HG03025 (cell line): ENCODE measurements at regions not wholly inside any gene's neighbourhood (a gene's known extent, or its start where the extent isn't known, plus 50 kb on each side); places are given as distances from the start of the nearest gene placed in this dataset.

Experiments
- ATAC-seq: cut with Tn5 transposase; IDR thresholded peaks from one replicate; pipeline ENCODE4 v1.9.1; 2021; ENCODE audit warnings: mild to moderate bottlenecking, moderate library complexity; ENCODE audit not compliant: unreplicated experiment, low FRiP score

GRCh38 chr5:98997000-98997399, 68.2 kb upstream of the CHD1 start:
- ATAC-seq, result no peak

GRCh38 chr5:98994611-98995010, 65.8 kb upstream of the CHD1 start:
- no peak for ATAC-seq

GRCh38 chr5:98993512-98993911, 64.7 kb upstream of the CHD1 start:
- ATAC-seq, result peak; percentile 55

GRCh38 chr5:98992552-98992951, 63.7 kb upstream of the CHD1 start:
- ATAC-seq, result no peak

GRCh38 chr5:98989727-98990126, 60.9 kb upstream of the CHD1 start:
- no peak for ATAC-seq

GRCh38 chr5:98986587-98986986, 57.8 kb upstream of the CHD1 start:
- no peak for ATAC-seq

- no peak for ATAC-seq
Measured at GRCh38 chr5:98982880-98983279, 54.1 kb upstream of the CHD1 start.
